Transverse colon (tissue), 4 donors: ENCODE measurements at regions not wholly inside any gene's neighbourhood (a gene's known extent, or its start where the extent isn't known, plus 50 kb on each side); places are given as distances from the start of the nearest gene placed in this dataset.

Experiments
- DNase-seq: peaks from one replicate; pipeline ENCODE4 v3.0.0-alpha.2; 2019
- H3K27ac ChIP-seq, 4 donors: fragments of 200-600 bp; sonication (generic); 2 replicates each; pipeline ENCODE4 v1.5.1; 2016 to 2018; ENCODE audit warnings: inconsistent platforms in 4 of 4
- H3K27me3 ChIP-seq: fragments of 200-600 bp; sonication (generic); 2 replicates; pipeline ENCODE4 v1.5.1; 2017; ENCODE audit warnings: inconsistent platforms
- H3K36me3 ChIP-seq, 4 donors: fragments of 200-600 bp; sonication (generic); 2 replicates each; pipeline ENCODE4 v1.5.1; 2017 to 2019; ENCODE audit warnings: inconsistent platforms in 4 of 4
- H3K4me1 ChIP-seq, 4 donors: fragments of 200-600 bp; sonication (generic); 2 replicates each; pipeline ENCODE4 v1.5.1; 2017 to 2020; ENCODE audit warnings: inconsistent platforms in 4 of 4
- H3K4me3 ChIP-seq, 4 donors: fragments of 200-600 bp; sonication (generic); 1 replicate in 1 of 4; 2 replicates in 3 of 4; pipeline versions ENCODE4 v1.5.1 to v1.6.1; 2017 to 2019; ENCODE audit warnings: inconsistent platforms in 4 of 4
- H3K9me3 ChIP-seq, 2 donors: fragments of 200-600 bp; sonication (generic); 2 replicates each; pipeline ENCODE4 v1.5.1; 2017 to 2019; ENCODE audit warnings: inconsistent platforms in 2 of 2
- EP300 ChIP-seq: sonication (generic); formaldehyde crosslinking; IDR thresholded peaks from one replicate; pipeline ENCODE4 v1.6.1; 2017; ENCODE audit warnings: antibody characterized with exemption, low read depth
- POLR2A ChIP-seq: fragments of 450-650 bp; IDR thresholded peaks from one replicate; pipeline ENCODE4 v1.6.1; 2016; ENCODE audit warnings: antibody characterized with exemption, mild to moderate bottlenecking, moderate library complexity
- POLR2AphosphoS5 ChIP-seq, 3 donors: sonication (generic); formaldehyde crosslinking; IDR thresholded peaks; one replicate each; pipeline ENCODE4 v1.6.1; 2016; ENCODE audit warnings: antibody characterized with exemption in 3 of 3
- WGBS, 2 donors: methylation state at CpG; one replicate each; pipeline ENCODE4 v1.1.5; 2018; ENCODE audit warnings: low coverage in 1 of 2; 5-methylcytosine and 5-hydroxymethylcytosine counted together
- in situ Hi-C, 4 donors: fragments of 200-750 bp; cut with MboI; loops; one replicate each; pipeline versions ENCODE4 v1.15.0 to v1.15.1; 2017; ENCODE audit warnings: low sequenced_read_pairs in 3 of 4, low pct_ligation_motif_present in 1 of 4, low pct_unique_long_range_greater_than_20kb in 1 of 4
- intact Hi-C: fragments of 100-400 bp; cut with DNase I; formaldehyde crosslinking; loops from one replicate; pipeline ENCODE4 v1.15.1; 2023; ENCODE audit warnings: low total_unique reads
- TF ChIP-seq, protein P1 (sequence below), 5 experiments: fragments of 200-600 bp in 3 of 5; fragments of 450-650 bp in 2 of 5; sonication (generic) in 3 of 5; IDR thresholded peaks; 1 replicate in 2 of 5; 2 replicates in 3 of 5; pipeline ENCODE4 v1.5.1; 2016 to 2017; ENCODE audit warnings: antibody characterized with exemption in 5 of 5, inconsistent platforms in 3 of 5, mild to moderate bottlenecking in 2 of 5, moderate library complexity in 1 of 5

DNA sequence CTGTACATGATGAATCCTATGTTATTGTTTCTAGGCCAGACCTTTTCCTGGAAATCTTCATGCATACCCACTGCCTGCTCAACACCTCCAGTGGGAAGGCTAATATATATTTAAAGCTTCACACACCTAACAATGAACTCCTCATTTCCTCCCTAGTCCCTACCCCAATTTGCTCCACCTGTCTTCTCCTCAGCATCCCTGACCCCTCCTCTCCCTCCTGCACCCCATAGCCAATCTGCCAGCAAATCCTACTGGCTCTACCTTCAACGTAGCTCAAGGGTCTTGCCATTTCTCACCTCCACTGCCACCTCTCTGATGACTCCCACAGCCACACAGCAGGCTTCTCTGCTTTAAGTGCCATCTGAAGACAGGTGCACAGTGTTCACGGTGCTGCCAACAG lies 215.6 kb upstream of the WSB1 start:
- intact Hi-C loops (no loop called here), in situ Hi-C loops (no loop called here)
- H3K36me3 ChIP-seq, result no peaks in the 10 kb centered on the region
- H3K4me1 ChIP-seq, result no peaks in the 10 kb centered on the region
- no peak overlapping the region for H3K27ac ChIP-seq
- H3K4me3 ChIP-seq, result no peak overlapping the region
- no peaks in the 10 kb centered on the region for H3K9me3 ChIP-seq
- no peaks in the 10 kb centered on the region for H3K27me3 ChIP-seq
- DNase-seq, result no peak
- whole genome bisulfite sequencing, 2 donors, result 32 to 38% methylated on average over 2 of the region's 2 CpGs
- TF ChIP-seq EP300 (no peak), POLR2AphosphoS5 (IDR thresholded peaks at IDR 0.05) (no peak), POLR2A (no peak)

DNA sequence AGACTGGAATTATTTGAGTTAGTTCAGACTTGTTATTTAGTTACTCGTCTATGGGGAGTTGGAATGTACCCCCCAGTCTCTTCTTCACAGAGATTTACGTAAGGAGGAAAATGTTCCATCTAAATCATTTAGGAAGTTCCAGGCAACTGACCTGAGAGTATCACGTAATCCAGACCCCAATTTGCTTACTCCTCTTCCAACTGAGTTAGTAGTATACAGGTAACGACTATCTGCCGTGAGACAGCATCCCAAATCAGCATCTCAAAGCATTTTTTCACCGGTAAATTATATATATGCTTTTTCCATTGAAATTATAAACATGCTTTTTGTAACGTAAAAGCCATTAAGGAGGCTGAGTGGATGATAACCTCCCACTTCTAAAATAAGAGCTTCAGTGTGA lies 214.3 kb upstream of the WSB1 start:
- H3K27ac ChIP-seq, result no peak overlapping the region
- in situ Hi-C loops (no loop called here), intact Hi-C loops (no loop called here)
- H3K9me3 ChIP-seq, result no peaks in the 10 kb centered on the region
- TF ChIP-seq EP300 (no peak), POLR2AphosphoS5 (IDR thresholded peaks at IDR 0.05) (no peak), POLR2A (no peak)
- TF ChIP-seq, protein P1, sequence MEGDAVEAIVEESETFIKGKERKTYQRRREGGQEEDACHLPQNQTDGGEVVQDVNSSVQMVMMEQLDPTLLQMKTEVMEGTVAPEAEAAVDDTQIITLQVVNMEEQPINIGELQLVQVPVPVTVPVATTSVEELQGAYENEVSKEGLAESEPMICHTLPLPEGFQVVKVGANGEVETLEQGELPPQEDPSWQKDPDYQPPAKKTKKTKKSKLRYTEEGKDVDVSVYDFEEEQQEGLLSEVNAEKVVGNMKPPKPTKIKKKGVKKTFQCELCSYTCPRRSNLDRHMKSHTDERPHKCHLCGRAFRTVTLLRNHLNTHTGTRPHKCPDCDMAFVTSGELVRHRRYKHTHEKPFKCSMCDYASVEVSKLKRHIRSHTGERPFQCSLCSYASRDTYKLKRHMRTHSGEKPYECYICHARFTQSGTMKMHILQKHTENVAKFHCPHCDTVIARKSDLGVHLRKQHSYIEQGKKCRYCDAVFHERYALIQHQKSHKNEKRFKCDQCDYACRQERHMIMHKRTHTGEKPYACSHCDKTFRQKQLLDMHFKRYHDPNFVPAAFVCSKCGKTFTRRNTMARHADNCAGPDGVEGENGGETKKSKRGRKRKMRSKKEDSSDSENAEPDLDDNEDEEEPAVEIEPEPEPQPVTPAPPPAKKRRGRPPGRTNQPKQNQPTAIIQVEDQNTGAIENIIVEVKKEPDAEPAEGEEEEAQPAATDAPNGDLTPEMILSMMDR (IDR thresholded peaks at IDR 0.05), result no peak
- H3K4me1 ChIP-seq, result no peaks in the 10 kb centered on the region
- no peaks in the 10 kb centered on the region for H3K27me3 ChIP-seq
- H3K4me3 ChIP-seq, result no peak overlapping the region
- H3K36me3 ChIP-seq, result no peaks in the 10 kb centered on the region
- DNase-seq, result no peak
- 49 to 59% methylated on average over 5 to 7 of the region's 7 CpGs for WGBS, 2 donors

DNA sequence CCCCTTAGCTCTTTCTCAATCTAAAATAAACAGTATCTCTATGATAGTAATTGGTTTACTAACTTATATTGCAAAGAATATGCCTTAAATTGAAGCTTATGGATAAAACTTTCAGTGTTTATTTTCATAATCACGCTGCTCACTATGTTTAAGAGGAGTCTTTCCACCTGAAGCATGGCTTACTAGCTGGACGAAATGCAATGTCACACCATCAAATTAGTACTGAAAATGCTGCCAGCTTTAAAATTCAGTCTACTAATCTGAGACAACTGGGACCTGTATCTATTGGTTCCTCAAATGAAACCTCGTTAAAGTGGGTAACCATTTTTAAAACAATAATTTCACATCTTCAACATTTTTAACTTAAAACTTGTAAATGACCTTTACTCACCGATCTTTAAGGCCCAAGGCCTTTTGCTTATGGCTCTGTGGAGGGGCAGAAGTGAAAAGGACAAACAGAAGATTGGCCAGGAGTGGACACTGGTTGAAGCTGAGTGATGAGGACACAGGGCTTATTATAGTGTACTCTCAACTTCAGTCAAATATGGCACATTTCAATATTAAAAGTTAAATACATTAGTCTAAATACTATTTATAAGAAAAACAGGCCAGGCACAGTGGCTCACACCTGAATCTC lies 212.8 kb upstream of the WSB1 start:
- H3K27me3 ChIP-seq, result no peaks in the 10 kb centered on the region
- H3K36me3 ChIP-seq, result no peaks in the 10 kb centered on the region
- intact Hi-C loops, result no loop called here
- no peak for TF ChIP-seq POLR2A
- TF ChIP-seq EP300, result no peak
- TF ChIP-seq POLR2AphosphoS5 (IDR thresholded peaks at IDR 0.05), result no peak
- TF ChIP-seq, protein P1 (IDR thresholded peaks at IDR 0.05), result no peak
- no peak for DNase-seq
- no peaks in the 10 kb centered on the region for H3K9me3 ChIP-seq
- WGBS, 2 donors, result 39 to 61% methylated on average over 4 of the region's 4 CpGs
- in situ Hi-C loops, result no loop called here
- H3K4me3 ChIP-seq, result no peak overlapping the region
- H3K4me1 ChIP-seq, result no peaks in the 10 kb centered on the region
- no peak overlapping the region for H3K27ac ChIP-seq

DNA sequence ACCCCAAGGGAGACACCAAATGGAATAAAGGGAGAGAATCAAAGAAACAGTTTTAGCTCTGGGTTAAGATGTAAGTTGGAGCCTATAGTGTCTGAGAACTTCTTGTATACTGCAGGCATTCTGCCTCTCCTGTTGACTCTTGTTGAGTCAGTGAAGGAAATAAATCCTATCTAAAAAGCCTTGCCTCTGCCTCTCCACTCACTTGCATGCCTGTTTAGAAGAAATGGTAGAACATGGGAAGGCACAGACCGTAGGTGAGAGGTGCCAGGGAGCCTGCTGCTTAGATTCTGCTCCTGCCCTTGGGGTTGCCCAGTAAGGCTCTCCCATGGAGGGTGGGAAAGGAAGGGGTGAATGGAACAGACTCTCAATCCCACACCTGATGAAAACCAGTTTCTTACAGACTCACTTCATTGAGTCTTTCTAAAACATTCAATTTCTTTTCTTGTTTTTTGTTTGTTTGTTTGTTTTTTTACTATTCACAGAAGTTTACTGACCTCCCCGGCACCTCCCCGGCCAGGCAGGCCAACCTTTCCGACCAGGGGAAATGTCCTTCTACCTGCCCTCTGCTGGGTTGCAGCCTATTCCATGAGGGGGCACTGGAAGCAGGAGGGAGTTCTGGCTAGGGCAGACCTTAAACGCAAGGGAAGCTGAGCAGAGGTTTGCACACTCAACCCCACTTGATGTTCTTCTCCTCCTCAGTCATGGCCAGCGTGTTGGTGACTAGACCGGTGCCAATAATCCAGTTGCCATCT lies 211.7 kb upstream of the WSB1 start:
- Histone ChIP-seq H3K27ac (no peak overlapping the region), H3K4me1 (no peaks in the 10 kb centered on the region), H3K27me3 (no peaks in the 10 kb centered on the region), H3K9me3 (no peaks in the 10 kb centered on the region), H3K36me3 (no peaks in the 10 kb centered on the region), H3K4me3 (no peak overlapping the region)
- intact Hi-C loops (no loop called here), in situ Hi-C loops (no loop called here)
- WGBS, 2 donors, result 74 to 80% methylated on average over 4 to 7 of the region's 7 CpGs
- no peak for DNase-seq
- TF ChIP-seq, protein P1 (IDR thresholded peaks at IDR 0.05), result no peak
- TF ChIP-seq EP300 (no peak), POLR2AphosphoS5 (IDR thresholded peaks at IDR 0.05) (no peak), POLR2A (no peak)
